HUES64 (cell line): ENCODE measurements at regions not wholly inside any gene's neighbourhood (a gene's known extent, or its start where the extent isn't known, plus 50 kb on each side); places are given as distances from the start of the nearest gene placed in this dataset.
"Not testable (repeated sequence)": the region's sequence is repeated elsewhere in the genome, so short reads cannot be mapped to it uniquely, and the experiment has no call there.

Experiments used
- H3K27ac ChIP-seq: 2 replicates; pipeline ENCODE4 v1.7.0; 2013; ENCODE audit warnings: low read depth, low read length, inconsistent platforms
- H3K27me3 ChIP-seq: 2 replicates; pipeline ENCODE4 v1.6.1; 2013; ENCODE audit warnings: mild to moderate bottlenecking, low read length; ENCODE audit not compliant: insufficient read depth
- H3K36me3 ChIP-seq: 2 replicates; pipeline ENCODE4 v1.6.1; 2013; ENCODE audit warnings: mild to moderate bottlenecking, low read length; ENCODE audit not compliant: insufficient read depth
- H3K4me1 ChIP-seq: 2 replicates; pipeline ENCODE4 v1.6.1; 2013; ENCODE audit warnings: mild to moderate bottlenecking, low read length, moderate library complexity; ENCODE audit not compliant: insufficient read depth
- H3K4me3 ChIP-seq: 2 replicates; pipeline ENCODE4 v1.5.1; 2013; ENCODE audit warnings: mild to moderate bottlenecking, low read length, moderate library complexity
- H3K9ac ChIP-seq: 2 replicates; pipeline ENCODE4 v1.6.1; 2013; ENCODE audit warnings: mild to moderate bottlenecking, low read depth, low read length
- H3K9me3 ChIP-seq: 2 replicates; pipeline ENCODE4 v1.6.1; 2013; ENCODE audit warnings: low read depth, low read length; ENCODE audit not compliant: insufficient read depth
- WGBS: fragments of 150-250, 120-280 bp; methylation state at CpG from one replicate; pipeline ENCODE4 v1.1.7; 2013; ENCODE audit warnings: missing lambda C conversion rate; 5-methylcytosine and 5-hydroxymethylcytosine counted together

DNA sequence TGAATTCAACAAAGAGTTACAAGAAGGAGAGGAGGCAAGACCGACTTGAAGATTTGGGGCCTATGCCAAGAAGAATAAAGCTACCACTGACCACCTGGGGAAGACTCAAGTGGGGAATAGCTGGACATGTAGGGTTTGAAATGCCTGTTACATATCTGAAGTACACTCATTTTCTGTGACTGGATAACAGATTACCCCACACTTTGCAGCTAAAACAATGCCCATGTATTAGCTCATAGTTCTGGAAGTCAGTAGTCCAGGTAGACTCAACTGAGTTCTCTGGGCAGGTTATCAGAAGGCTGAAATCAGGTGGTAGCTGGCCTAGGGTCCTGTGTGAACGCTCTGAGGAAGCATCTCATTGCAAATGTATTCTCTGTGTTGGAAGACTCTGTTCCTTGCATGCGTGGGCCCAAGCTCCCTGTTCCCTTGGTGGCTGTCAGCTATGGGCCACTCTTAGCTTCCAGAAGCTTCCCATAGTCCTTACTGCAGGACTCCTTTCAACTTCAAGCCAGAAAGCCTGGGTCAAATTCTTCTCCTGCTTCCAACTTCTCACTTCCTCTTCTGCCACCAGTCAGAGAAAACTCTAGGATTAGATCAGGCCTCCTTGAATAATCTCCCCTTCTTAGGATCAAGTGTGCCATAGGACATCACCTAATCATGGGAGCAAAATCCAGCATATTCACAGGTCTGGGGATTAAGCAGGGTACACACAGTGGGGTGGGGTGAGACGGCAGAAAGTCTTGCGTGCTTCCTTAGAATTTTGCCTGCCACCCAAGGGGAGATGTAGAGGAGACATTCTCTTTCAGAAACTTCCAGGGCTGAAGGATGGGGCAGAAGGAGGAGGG is 187.8 kb downstream of the SHQ1 start:
- Histone ChIP-seq H3K4me3 (no peak overlapping the region), H3K4me1 (no peaks in the 10 kb centered on the region; the same call in 1 of the 2 replicates), H3K9ac (no peak overlapping the region), H3K27ac (no peak overlapping the region), H3K36me3 (no peaks in the 10 kb centered on the region), H3K9me3 (no peaks in the 10 kb centered on the region), H3K27me3 (no peaks in the 10 kb centered on the region)
- 89% methylated on average over 5 of the region's 5 CpGs for WGBS

DNA sequence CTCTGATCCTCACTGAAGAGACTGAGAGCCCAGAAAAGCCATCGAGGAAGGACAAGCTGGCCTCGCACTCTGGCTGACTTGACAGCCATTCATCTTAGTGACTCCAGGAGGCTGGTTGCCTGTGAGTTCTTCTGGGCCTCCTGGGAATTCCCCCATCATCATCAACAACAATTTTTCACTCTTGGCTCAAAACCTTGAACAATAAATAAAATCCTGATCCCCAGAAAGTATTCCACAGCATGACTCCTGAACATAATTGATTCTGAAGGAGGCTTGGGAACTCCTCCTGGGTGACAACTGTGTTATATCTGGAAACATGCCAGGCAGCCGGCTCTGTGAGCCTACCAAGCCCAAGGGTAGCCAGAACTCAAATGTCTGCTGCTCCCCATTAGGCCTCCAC is 188.6 kb downstream of the SHQ1 start:
- Histone ChIP-seq H3K9me3 (no peaks in the 10 kb centered on the region), H3K27ac (no peak overlapping the region), H3K27me3 (no peaks in the 10 kb centered on the region), H3K9ac (no peak overlapping the region), H3K4me3 (no peak overlapping the region), H3K36me3 (no peaks in the 10 kb centered on the region), H3K4me1 (no peaks in the 10 kb centered on the region; the same call in 1 of the 2 replicates)
- WGBS: 91% methylated on average over 3 of the region's 3 CpGs

GRCh38 chr3:72659188-72659587 is 189.1 kb downstream of the SHQ1 start:
- 96% methylated on average over 4 of the region's 5 CpGs for WGBS
- H3K27ac ChIP-seq: no peak overlapping the region
- no peak overlapping the region for H3K9ac ChIP-seq
- no peak overlapping the region for H3K4me3 ChIP-seq
- H3K36me3 ChIP-seq: no peaks in the 10 kb centered on the region
- H3K4me1 ChIP-seq: no peaks in the 10 kb centered on the region; the same call in 1 of the 2 replicates
- H3K9me3 ChIP-seq: no peaks in the 10 kb centered on the region
- no peaks in the 10 kb centered on the region for H3K27me3 ChIP-seq

GRCh38 chr3:72658466-72659100 is 189.7 kb downstream of the SHQ1 start:
- H3K27ac ChIP-seq: no peak overlapping the region
- H3K4me1 ChIP-seq: no peaks in the 10 kb centered on the region; the same call in 1 of the 2 replicates
- H3K36me3 ChIP-seq: no peaks in the 10 kb centered on the region
- no peaks in the 10 kb centered on the region for H3K27me3 ChIP-seq
- H3K9ac ChIP-seq: no peak overlapping the region
- no peaks in the 10 kb centered on the region for H3K9me3 ChIP-seq
- H3K4me3 ChIP-seq: no peak overlapping the region
- WGBS: 92% methylated on average over 5 of the region's 6 CpGs

GRCh38 chr3:72657666-72658065 is 190.6 kb downstream of the SHQ1 start:
- H3K9ac ChIP-seq: no peak overlapping the region
- H3K9me3 ChIP-seq: no peaks in the 10 kb centered on the region
- no peak overlapping the region for H3K27ac ChIP-seq
- H3K4me3 ChIP-seq: no peak overlapping the region
- H3K27me3 ChIP-seq: no peaks in the 10 kb centered on the region
- 88% methylated on average over 4 of the region's 4 CpGs for WGBS
- no peaks in the 10 kb centered on the region; the same call in 1 of the 2 replicates for H3K4me1 ChIP-seq
- no peaks in the 10 kb centered on the region for H3K36me3 ChIP-seq

GRCh38 chr3:72655723-72656122 is 192.5 kb downstream of the SHQ1 start:
- Histone ChIP-seq H3K9ac (no peak overlapping the region), H3K27me3 (no peaks in the 10 kb centered on the region), H3K4me1 (no peaks in the 10 kb centered on the region; the same call in 1 of the 2 replicates), H3K27ac (no peak overlapping the region), H3K4me3 (no peak overlapping the region), H3K36me3 (no peaks in the 10 kb centered on the region), H3K9me3 (no peaks in the 10 kb centered on the region)
- WGBS: 93% methylated on average over 6 of the region's 6 CpGs

GRCh38 chr3:72655131-72655551 is 193.1 kb downstream of the SHQ1 start:
- no peak overlapping the region for H3K4me3 ChIP-seq
- H3K27ac ChIP-seq: no peak overlapping the region
- WGBS: 65% methylated on average over 26 of the region's 26 CpGs
- no peaks in the 10 kb centered on the region for H3K9me3 ChIP-seq
- H3K4me1 ChIP-seq: no peaks in the 10 kb centered on the region; the same call in 1 of the 2 replicates
- H3K27me3 ChIP-seq: no peaks in the 10 kb centered on the region
- H3K36me3 ChIP-seq: no peaks in the 10 kb centered on the region
- no peak overlapping the region for H3K9ac ChIP-seq

DNA sequence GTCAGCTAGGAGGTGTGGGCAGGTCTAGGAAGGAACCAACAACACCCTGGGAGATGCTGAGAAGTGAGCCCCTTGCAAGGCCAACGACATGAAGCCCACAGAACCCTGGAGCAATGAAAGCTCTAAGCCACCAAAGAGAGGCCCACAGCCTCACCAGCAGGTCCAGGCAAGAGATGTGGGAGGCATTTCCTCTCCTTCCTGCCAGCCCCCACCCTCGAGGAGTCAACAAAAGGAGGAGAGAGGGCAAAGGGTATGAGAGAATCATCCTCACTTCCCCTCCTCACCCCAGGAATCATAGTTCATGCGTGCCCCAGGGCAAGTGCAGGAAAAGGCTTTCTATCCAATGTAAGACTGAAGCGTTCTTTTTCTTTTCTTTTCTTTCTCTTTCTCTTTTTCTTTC is 195.8 kb downstream of the SHQ1 start:
- Histone ChIP-seq H3K27me3 (no peaks in the 10 kb centered on the region), H3K27ac (no peak overlapping the region), H3K4me1 (no peaks in the 10 kb centered on the region; the same call in 1 of the 2 replicates), H3K36me3 (no peaks in the 10 kb centered on the region), H3K9me3 (no peaks in the 10 kb centered on the region), H3K9ac (no peak overlapping the region), H3K4me3 (no peak overlapping the region)
- WGBS: 68% methylated on average over 4 of the region's 4 CpGs

DNA sequence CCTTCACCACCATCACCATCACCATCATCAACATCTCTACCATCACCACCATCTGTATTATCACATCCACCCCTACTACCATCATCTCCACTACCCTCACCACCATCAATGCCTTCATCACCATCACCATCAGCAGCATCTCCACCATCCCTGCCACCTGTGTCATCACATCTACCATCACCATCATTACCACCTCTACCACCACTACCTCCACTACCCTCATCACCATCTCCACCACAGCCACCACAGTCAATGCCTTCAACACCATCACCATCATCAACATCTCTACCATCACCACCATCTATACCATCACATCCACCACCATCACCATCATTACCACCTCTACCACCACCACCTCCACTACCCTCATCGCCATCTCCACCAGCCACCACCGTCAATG is 196.7 kb downstream of the SHQ1 start:
- no peaks in the 10 kb centered on the region for H3K27me3 ChIP-seq
- no peak overlapping the region for H3K4me3 ChIP-seq
- no peak overlapping the region for H3K27ac ChIP-seq
- H3K36me3 ChIP-seq: no peaks in the 10 kb centered on the region
- WGBS: 92% methylated on average over 2 of the region's 2 CpGs
- H3K4me1 ChIP-seq: no peaks in the 10 kb centered on the region; the same call in 1 of the 2 replicates
- no peaks in the 10 kb centered on the region for H3K9me3 ChIP-seq
- no peak overlapping the region for H3K9ac ChIP-seq

- 100% methylated on average over 2 of the region's 2 CpGs for WGBS
- Histone ChIP-seq H3K36me3 (no peaks in the 10 kb centered on the region), H3K9me3 (no peaks in the 10 kb centered on the region), H3K4me3 (no peak overlapping the region), H3K27me3 (no peaks in the 10 kb centered on the region), H3K4me1 (no peaks in the 10 kb centered on the region), H3K27ac (no peak overlapping the region), H3K9ac (no peak overlapping the region)
These were observed 202.0 kb downstream of the SHQ1 start for GRCh38 chr3:72646263-72646662.

DNA sequence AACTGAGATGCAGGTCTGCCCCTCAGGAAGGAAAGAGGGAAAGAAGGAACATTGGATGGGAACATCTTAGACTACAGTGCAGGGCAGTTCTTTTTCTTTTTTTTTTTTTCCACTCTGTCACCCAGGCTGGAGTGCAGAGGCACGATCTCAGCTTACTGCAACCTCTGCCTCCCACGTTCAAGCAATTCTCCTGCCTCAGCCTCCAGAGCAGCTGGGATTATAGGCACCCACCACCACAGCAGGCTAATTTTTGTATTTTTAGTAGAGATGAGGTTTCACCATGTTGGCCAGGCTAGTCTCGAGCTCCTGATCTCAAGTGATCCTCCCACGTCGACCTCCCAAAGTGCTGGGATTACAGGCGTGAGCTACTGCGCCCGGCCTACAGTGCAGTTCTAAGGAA is 204.6 kb downstream of the SHQ1 start:
- H3K27me3 ChIP-seq, H3K9ac ChIP-seq, H3K4me1 ChIP-seq, H3K4me3 ChIP-seq, H3K27ac ChIP-seq, H3K9me3 ChIP-seq, H3K36me3 ChIP-seq: not testable (repeated sequence)
- WGBS: 96% methylated on average over 8 of the region's 8 CpGs
